GM23338 (cell line): ENCODE measurements at regions not wholly inside any gene's neighbourhood (a gene's known extent, or its start where the extent isn't known, plus 50 kb on each side); places are given as distances from the start of the nearest gene placed in this dataset.

Experiments
- ATAC-seq: fragments of 200-7000 bp; cut with Tn5 transposase; 3 replicates; pipeline ENCODE4 v1.9.1; 2020
- DNase-seq: peaks from one replicate; pipeline ENCODE4 v3.0.0-alpha.2; 2015; ENCODE audit warnings: low spot score
- H2AFZ ChIP-seq: fragments of 200-600 bp; sonication (generic); 2 replicates; pipeline ENCODE4 v1.8.0; 2016; ENCODE audit warnings: antibody characterized with exemption, mild to moderate bottlenecking, moderate library complexity
- H3F3A ChIP-seq: fragments of 200-600 bp; sonication (generic); replicated peaks from 2 replicates; pipeline ENCODE4 v1.8.0; 2017; ENCODE audit warnings: antibody characterized with exemption, mixed run types, low read depth
- H3K27ac ChIP-seq: fragments of 200-600 bp; sonication (generic); 2 replicates; pipeline ENCODE4 v1.6.1; 2016; ENCODE audit warnings: low read depth
- H3K27me3 ChIP-seq: fragments of 200-600 bp; sonication (generic); 2 replicates; pipeline ENCODE4 v1.8.0; 2016; ENCODE audit warnings: mild to moderate bottlenecking, mixed run types, moderate library complexity; ENCODE audit not compliant: insufficient read depth
- H3K36me3 ChIP-seq: fragments of 200-600 bp; sonication (generic); 2 replicates; pipeline ENCODE4 v1.8.0; 2016; ENCODE audit warnings: mild to moderate bottlenecking; ENCODE audit not compliant: insufficient read depth
- H3K4me1 ChIP-seq: fragments of 200-600 bp; sonication (generic); 2 replicates; pipeline ENCODE4 v1.8.0; 2016; ENCODE audit warnings: mild to moderate bottlenecking, moderate library complexity; ENCODE audit not compliant: insufficient read depth
- H3K4me2 ChIP-seq: fragments of 200-600 bp; sonication (generic); 2 replicates; pipeline ENCODE4 v1.7.1; 2017; ENCODE audit warnings: mixed run types
- H3K4me3 ChIP-seq: fragments of 200-600 bp; sonication (generic); 2 replicates; pipeline ENCODE4 v1.6.1; 2016; ENCODE audit warnings: mixed run types
- H3K79me2 ChIP-seq: fragments of 200-600 bp; sonication (generic); replicated peaks from 2 replicates; pipeline ENCODE4 v1.8.0; 2017; ENCODE audit warnings: mild to moderate bottlenecking; ENCODE audit not compliant: insufficient read depth
- H3K9me2 ChIP-seq: fragments of 200-600 bp; sonication (generic); 2 replicates; pipeline ENCODE4 v1.8.0; 2017; ENCODE audit not compliant: insufficient read depth
- H4K20me1 ChIP-seq: fragments of 200-600 bp; sonication (generic); replicated peaks from 2 replicates; pipeline ENCODE4 v1.8.0; 2017; ENCODE audit warnings: mild to moderate bottlenecking; ENCODE audit not compliant: insufficient read depth
- H3K27ac Mint-ChIP-seq: 2 replicates; pipeline ENCODE4 v1.8.0; 2020; ENCODE audit warnings: inconsistent platforms, mild to moderate bottlenecking, moderate library complexity, mixed read lengths
- H3K27me3 Mint-ChIP-seq: 3 replicates; pipeline ENCODE4 v1.8.0; 2022; ENCODE audit warnings: low read depth, mild to moderate bottlenecking, moderate library complexity, mixed read lengths, inconsistent platforms; ENCODE audit not compliant: insufficient read depth, poor library complexity
- H3K36me3 Mint-ChIP-seq: 3 replicates; pipeline ENCODE4 v1.8.0; 2021; ENCODE audit warnings: low read depth, mild to moderate bottlenecking, inconsistent platforms, moderate library complexity, mixed read lengths
- H3K4me1 Mint-ChIP-seq: 3 replicates; pipeline ENCODE4 v1.8.0; 2020; ENCODE audit warnings: mild to moderate bottlenecking, inconsistent platforms, mixed read lengths
- H3K4me3 Mint-ChIP-seq: 3 replicates; pipeline ENCODE4 v1.8.0; 2021; ENCODE audit warnings: moderate library complexity, mild to moderate bottlenecking, inconsistent platforms, mixed read lengths
- H3K9me3 Mint-ChIP-seq: 3 replicates; pipeline ENCODE4 v1.8.0; 2020; ENCODE audit warnings: moderate library complexity, mild to moderate bottlenecking, inconsistent platforms, mixed read lengths
- EZH2 ChIP-seq: fragments of 200-600 bp; sonication (generic); IDR thresholded peaks from one replicate; pipeline ENCODE4 v1.8.0; 2017; ENCODE audit warnings: antibody characterized with exemption, mild to moderate bottlenecking, low read depth; ENCODE audit not compliant: unreplicated experiment
- EZH2phosphoT487 ChIP-seq: fragments of 200-600 bp; sonication (generic); IDR thresholded peaks from one replicate; pipeline ENCODE4 v1.8.1; 2018; ENCODE audit warnings: antibody characterized with exemption; ENCODE audit not compliant: unreplicated experiment
- STAT1 ChIP-seq: IDR thresholded peaks from one replicate; pipeline ENCODE4 v1.6.1; 2016; ENCODE audit warnings: antibody characterized with exemption; ENCODE audit not compliant: unreplicated experiment
- TF ChIP-seq, protein P1 (sequence below): fragments of 250-450 bp; sonication (Bioruptor Pico); IDR thresholded peaks from 2 replicates; pipeline ENCODE4 v1.5.0; 2020; ENCODE audit warnings: mild to moderate bottlenecking, moderate library complexity
- TF ChIP-seq, protein P2 (sequence below), 2 experiments: fragments of 200-600 bp in 1 of 2; sonication (generic) in 1 of 2; conservative IDR thresholded peaks; 2 replicates each; pipeline versions ENCODE4 v1.5.1 to v1.6.1; 2016 to 2017; ENCODE audit warnings: antibody characterized with exemption in 2 of 2, low read depth in 2 of 2, mild to moderate bottlenecking in 2 of 2, moderate library complexity in 1 of 2
- TF ChIP-seq, protein P3 (sequence below): IDR thresholded peaks from one replicate; pipeline ENCODE4 v1.6.1; 2018; ENCODE audit warnings: antibody characterized with exemption; ENCODE audit not compliant: unreplicated experiment

DNA sequence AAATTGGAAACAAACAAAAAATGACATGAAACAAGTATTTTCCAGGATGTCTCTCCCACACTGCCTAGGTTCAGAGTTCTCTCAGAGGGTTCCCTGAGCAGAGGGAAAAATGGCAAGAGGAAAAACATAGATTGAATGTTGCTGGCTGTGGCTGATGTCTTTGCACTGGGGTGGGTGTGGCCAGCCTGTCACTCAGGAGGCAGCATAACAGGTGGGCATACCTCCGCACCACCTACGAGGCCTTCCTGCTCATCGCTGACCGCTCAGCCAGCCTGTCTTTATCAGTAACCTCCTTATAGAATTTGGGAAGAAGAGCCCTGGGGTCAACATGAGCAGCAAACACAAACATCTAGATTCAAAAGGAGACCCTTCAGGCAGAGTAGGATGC, 216.6 kb upstream of the UMPS start (continued):
- TF ChIP-seq, protein P1, sequence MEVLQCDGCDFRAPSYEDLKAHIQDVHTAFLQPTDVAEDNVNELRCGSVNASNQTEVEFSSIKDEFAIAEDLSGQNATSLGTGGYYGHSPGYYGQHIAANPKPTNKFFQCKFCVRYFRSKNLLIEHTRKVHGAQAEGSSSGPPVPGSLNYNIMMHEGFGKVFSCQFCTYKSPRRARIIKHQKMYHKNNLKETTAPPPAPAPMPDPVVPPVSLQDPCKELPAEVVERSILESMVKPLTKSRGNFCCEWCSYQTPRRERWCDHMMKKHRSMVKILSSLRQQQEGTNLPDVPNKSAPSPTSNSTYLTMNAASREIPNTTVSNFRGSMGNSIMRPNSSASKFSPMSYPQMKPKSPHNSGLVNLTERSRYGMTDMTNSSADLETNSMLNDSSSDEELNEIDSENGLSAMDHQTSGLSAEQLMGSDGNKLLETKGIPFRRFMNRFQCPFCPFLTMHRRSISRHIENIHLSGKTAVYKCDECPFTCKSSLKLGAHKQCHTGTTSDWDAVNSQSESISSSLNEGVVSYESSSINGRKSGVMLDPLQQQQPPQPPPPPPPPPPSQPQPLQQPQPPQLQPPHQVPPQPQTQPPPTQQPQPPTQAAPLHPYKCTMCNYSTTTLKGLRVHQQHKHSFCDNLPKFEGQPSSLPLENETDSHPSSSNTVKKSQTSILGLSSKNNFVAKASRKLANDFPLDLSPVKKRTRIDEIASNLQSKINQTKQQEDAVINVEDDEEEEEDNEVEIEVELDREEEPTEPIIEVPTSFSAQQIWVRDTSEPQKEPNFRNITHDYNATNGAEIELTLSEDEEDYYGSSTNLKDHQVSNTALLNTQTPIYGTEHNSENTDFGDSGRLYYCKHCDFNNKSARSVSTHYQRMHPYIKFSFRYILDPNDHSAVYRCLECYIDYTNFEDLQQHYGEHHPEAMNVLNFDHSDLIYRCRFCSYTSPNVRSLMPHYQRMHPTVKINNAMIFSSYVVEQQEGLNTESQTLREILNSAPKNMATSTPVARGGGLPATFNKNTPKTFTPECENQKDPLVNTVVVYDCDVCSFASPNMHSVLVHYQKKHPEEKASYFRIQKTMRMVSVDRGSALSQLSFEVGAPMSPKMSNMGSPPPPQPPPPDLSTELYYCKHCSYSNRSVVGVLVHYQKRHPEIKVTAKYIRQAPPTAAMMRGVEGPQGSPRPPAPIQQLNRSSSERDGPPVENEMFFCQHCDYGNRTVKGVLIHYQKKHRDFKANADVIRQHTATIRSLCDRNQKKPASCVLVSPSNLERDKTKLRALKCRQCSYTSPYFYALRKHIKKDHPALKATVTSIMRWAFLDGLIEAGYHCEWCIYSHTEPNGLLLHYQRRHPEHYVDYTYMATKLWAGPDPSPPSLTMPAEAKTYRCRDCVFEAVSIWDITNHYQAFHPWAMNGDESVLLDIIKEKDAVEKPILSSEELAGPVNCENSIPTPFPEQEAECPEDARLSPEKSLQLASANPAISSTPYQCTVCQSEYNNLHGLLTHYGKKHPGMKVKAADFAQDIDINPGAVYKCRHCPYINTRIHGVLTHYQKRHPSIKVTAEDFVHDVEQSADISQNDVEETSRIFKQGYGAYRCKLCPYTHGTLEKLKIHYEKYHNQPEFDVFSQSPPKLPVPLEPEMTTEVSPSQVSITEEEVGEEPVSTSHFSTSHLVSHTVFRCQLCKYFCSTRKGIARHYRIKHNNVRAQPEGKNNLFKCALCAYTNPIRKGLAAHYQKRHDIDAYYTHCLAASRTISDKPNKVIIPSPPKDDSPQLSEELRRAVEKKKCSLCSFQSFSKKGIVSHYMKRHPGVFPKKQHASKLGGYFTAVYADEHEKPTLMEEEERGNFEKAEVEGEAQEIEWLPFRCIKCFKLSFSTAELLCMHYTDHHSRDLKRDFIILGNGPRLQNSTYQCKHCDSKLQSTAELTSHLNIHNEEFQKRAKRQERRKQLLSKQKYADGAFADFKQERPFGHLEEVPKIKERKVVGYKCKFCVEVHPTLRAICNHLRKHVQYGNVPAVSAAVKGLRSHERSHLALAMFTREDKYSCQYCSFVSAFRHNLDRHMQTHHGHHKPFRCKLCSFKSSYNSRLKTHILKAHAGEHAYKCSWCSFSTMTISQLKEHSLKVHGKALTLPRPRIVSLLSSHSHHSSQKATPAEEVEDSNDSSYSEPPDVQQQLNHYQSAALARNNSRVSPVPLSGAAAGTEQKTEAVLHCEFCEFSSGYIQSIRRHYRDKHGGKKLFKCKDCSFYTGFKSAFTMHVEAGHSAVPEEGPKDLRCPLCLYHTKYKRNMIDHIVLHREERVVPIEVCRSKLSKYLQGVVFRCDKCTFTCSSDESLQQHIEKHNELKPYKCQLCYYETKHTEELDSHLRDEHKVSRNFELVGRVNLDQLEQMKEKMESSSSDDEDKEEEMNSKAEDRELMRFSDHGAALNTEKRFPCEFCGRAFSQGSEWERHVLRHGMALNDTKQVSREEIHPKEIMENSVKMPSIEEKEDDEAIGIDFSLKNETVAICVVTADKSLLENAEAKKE, result no peak
- TF ChIP-seq EZH2, result no peak
- TF ChIP-seq EZH2phosphoT487, result no peak

DNA sequence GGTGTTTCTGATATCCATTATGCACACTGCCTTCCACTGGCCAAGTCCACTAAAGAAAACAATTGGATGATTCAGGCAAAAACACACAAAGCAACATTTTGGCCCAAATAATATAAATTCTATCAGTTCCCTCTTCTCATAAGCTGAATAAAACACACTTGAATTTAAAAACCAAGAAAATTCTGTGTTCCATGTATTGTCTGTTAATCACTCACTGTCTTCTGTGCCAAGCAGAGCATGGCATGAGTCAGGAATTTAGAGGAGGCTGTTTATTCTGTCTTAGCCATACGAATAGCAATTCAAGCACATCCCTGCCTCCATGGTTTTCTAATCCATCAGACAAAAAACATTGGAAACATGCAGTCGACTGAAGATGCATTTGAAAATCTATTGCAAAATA, 215.6 kb upstream of the UMPS start:
- no peak for ATAC-seq
- H3K36me3 ChIP-seq, result no peaks in the 10 kb centered on the region
- Mint-ChIP-seq H3K9me3 (no peaks in the 10 kb centered on the region), H3K4me1 (peaks cover 21% of the 10 kb centered on the region), H3K27me3 (no peaks in the 10 kb centered on the region), H3K27ac (no peak overlapping the region), H3K4me3 (no peak overlapping the region), H3K36me3 (no peaks in the 10 kb centered on the region)
- H3K4me1 ChIP-seq, result peaks cover 12% of the 10 kb centered on the region
- peaks cover 7% of the 10 kb centered on the region; the same call in 1 of the 2 replicates for H3K9me2 ChIP-seq
- no peak overlapping the region for H3K27ac ChIP-seq
- no peaks in the 10 kb centered on the region for H3K79me2 ChIP-seq
- no peak for DNase-seq
- no peaks in the 10 kb centered on the region for H4K20me1 ChIP-seq
- H2AFZ ChIP-seq, result no peak overlapping the region
- no peak overlapping the region for H3K4me3 ChIP-seq
- H3F3A ChIP-seq, result no peaks in the 10 kb centered on the region
- no peaks in the 10 kb centered on the region for H3K27me3 ChIP-seq
- no peak overlapping the region for H3K4me2 ChIP-seq
- TF ChIP-seq, protein P2, sequence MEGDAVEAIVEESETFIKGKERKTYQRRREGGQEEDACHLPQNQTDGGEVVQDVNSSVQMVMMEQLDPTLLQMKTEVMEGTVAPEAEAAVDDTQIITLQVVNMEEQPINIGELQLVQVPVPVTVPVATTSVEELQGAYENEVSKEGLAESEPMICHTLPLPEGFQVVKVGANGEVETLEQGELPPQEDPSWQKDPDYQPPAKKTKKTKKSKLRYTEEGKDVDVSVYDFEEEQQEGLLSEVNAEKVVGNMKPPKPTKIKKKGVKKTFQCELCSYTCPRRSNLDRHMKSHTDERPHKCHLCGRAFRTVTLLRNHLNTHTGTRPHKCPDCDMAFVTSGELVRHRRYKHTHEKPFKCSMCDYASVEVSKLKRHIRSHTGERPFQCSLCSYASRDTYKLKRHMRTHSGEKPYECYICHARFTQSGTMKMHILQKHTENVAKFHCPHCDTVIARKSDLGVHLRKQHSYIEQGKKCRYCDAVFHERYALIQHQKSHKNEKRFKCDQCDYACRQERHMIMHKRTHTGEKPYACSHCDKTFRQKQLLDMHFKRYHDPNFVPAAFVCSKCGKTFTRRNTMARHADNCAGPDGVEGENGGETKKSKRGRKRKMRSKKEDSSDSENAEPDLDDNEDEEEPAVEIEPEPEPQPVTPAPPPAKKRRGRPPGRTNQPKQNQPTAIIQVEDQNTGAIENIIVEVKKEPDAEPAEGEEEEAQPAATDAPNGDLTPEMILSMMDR (conservative IDR thresholded peaks at IDR 0.05; ENCODE audit: low read depth in 2 of 2), result no peak
- TF ChIP-seq, protein P3, sequence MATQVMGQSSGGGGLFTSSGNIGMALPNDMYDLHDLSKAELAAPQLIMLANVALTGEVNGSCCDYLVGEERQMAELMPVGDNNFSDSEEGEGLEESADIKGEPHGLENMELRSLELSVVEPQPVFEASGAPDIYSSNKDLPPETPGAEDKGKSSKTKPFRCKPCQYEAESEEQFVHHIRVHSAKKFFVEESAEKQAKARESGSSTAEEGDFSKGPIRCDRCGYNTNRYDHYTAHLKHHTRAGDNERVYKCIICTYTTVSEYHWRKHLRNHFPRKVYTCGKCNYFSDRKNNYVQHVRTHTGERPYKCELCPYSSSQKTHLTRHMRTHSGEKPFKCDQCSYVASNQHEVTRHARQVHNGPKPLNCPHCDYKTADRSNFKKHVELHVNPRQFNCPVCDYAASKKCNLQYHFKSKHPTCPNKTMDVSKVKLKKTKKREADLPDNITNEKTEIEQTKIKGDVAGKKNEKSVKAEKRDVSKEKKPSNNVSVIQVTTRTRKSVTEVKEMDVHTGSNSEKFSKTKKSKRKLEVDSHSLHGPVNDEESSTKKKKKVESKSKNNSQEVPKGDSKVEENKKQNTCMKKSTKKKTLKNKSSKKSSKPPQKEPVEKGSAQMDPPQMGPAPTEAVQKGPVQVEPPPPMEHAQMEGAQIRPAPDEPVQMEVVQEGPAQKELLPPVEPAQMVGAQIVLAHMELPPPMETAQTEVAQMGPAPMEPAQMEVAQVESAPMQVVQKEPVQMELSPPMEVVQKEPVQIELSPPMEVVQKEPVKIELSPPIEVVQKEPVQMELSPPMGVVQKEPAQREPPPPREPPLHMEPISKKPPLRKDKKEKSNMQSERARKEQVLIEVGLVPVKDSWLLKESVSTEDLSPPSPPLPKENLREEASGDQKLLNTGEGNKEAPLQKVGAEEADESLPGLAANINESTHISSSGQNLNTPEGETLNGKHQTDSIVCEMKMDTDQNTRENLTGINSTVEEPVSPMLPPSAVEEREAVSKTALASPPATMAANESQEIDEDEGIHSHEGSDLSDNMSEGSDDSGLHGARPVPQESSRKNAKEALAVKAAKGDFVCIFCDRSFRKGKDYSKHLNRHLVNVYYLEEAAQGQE, result no peak
- TF ChIP-seq STAT1 (no peak), EZH2 (no peak)
